Astrocyte (in vitro differentiated cells and primary cell): ENCODE measurements at regions not wholly inside any gene's neighbourhood (a gene's known extent, or its start where the extent isn't known, plus 50 kb on each side); places are given as distances from the start of the nearest gene placed in this dataset.

ENCODE experiments used
- EZH2 ChIP-seq: IDR thresholded peaks from 2 replicates; pipeline ENCODE4 v1.6.1; 2012; ENCODE audit warnings: mild to moderate bottlenecking, low read length, inconsistent platforms; ENCODE audit not compliant: insufficient read depth
- TF ChIP-seq, protein P1 (sequence below): IDR thresholded peaks from 2 replicates; pipeline ENCODE4 v1.5.1; 2011; ENCODE audit warnings: low read depth, mild to moderate bottlenecking, inconsistent platforms, low read length, moderate library complexity; ENCODE audit not compliant: insufficient read depth

DNA sequence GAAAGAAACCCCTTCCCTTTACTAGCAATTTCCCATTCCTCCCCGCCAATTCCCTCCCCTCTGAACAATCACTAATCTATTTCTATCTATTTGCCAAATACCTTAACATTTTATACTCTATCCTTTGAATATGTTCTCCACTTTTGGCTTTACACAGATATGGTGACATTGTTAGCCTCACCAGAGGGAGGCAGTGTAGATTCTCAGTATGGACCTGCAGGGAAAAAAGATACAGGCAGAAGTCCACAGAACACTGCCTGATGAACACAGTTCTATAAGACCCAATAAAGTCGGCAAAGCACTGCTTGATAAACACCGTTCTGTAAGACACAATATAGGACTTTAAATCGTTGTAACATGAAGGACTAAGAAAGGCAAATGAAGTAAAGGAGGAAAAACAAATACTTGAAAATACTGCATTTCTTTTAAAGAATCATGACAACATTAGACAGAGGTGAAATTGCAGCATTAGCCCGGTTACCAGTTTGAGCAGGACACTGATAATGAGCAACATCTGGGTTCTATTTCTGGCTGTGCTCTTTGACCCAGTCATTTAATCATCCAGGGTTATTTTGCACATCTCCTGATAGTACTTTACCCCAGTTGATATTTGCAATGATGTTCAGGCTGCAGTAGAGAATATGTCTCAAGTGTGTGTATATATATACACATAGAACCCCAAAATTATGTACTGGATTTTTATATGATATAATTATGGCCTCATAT, 296.8 kb downstream of the UTRN start:
- TF ChIP-seq, protein P1, sequence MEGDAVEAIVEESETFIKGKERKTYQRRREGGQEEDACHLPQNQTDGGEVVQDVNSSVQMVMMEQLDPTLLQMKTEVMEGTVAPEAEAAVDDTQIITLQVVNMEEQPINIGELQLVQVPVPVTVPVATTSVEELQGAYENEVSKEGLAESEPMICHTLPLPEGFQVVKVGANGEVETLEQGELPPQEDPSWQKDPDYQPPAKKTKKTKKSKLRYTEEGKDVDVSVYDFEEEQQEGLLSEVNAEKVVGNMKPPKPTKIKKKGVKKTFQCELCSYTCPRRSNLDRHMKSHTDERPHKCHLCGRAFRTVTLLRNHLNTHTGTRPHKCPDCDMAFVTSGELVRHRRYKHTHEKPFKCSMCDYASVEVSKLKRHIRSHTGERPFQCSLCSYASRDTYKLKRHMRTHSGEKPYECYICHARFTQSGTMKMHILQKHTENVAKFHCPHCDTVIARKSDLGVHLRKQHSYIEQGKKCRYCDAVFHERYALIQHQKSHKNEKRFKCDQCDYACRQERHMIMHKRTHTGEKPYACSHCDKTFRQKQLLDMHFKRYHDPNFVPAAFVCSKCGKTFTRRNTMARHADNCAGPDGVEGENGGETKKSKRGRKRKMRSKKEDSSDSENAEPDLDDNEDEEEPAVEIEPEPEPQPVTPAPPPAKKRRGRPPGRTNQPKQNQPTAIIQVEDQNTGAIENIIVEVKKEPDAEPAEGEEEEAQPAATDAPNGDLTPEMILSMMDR: peak; percentile 48
- TF ChIP-seq EZH2: no peak
